Sigmoid colon (tissue), 4 donors: ENCODE measurements at regions not wholly inside any gene's neighbourhood (a gene's known extent, or its start where the extent isn't known, plus 50 kb on each side); places are given as distances from the start of the nearest gene placed in this dataset.

Experiments used
- CTCF ChIP-seq, 4 experiments: fragments of 450-650 bp in 3 of 4; fragments of 200-600 bp in 1 of 4; IDR thresholded peaks; one replicate each; pipeline ENCODE4 v1.5.1; 2016 to 2019; ENCODE audit warnings: antibody characterized with exemption in 4 of 4, mild to moderate bottlenecking in 3 of 4, moderate library complexity in 2 of 4
- EP300 ChIP-seq, 4 donors: sonication (generic); formaldehyde crosslinking; IDR thresholded peaks; one replicate each; pipeline ENCODE4 v1.6.1; 2017; ENCODE audit warnings: antibody characterized with exemption in 4 of 4
- POLR2A ChIP-seq, 2 donors: fragments of 450-650 bp; IDR thresholded peaks; one replicate each; pipeline ENCODE4 v1.6.1; 2016; ENCODE audit warnings: antibody characterized with exemption in 2 of 2, mild to moderate bottlenecking in 2 of 2, moderate library complexity in 2 of 2

- TF ChIP-seq CTCF (IDR thresholded peaks at IDR 0.05) = no peak
- no peak for TF ChIP-seq POLR2A (IDR thresholded peaks at IDR 0.05)
- no peak for TF ChIP-seq EP300 (IDR thresholded peaks at IDR 0.05)
Measured at GRCh38 chr6:91453224-91453878, 866.5 kb upstream of the MAP3K7 start.
